GM19239 (cell line): ENCODE measurements at regions not wholly inside any gene's neighbourhood (a gene's known extent, or its start where the extent isn't known, plus 50 kb on each side); places are given as distances from the start of the nearest gene placed in this dataset.

ENCODE experiments used
- DNase-seq: peaks from one replicate; pipeline ENCODE4 v3.0.0; 2011; ENCODE audit warnings: low spot score; ENCODE audit not compliant: insufficient read length
- FAIRE-seq: peaks from 2 replicates; lab custom pipeline; 2011; peaks lifted over from hg19 to GRCh38; lab: Jason Lieb, UNC

GRCh38 chr6:71509191-71510005, 220.8 kb downstream of the OGFRL1 start:
- no peak for FAIRE-seq
- no peak for DNase-seq

DNA sequence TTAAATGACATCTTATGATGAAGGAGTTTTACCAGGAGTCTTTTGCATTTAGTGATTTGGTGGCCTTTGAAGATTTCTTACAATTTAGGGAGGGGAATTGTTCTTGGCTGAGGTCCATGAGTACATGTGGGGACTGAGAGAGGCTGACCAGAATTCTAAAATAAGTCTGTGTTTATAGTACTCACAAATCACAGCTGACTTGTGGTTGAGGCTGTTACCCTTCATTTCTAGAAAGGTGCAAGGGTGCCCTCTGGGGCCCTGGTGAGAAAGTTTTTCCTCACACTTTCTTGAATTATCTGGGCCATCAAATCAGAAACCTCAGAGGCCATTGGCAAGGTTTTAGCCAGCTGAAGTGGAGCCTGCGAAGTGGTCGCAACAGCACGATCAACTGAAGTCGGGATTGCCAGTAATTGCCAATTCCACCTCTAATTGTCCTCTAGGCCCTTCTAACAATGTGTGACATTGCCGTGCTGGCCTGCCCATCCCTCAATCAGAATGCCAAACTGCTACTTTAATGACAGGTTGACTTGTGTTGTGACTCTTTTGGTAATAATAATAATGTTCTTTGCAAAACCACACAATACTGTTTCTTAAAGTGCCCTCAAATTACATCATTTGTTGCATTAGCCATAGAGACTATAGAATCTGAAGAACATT, 221.6 kb downstream of the OGFRL1 start:
- FAIRE-seq, result no peak
- DNase-seq, result no peak

GRCh38 chr6:71510856-71511255, 222.2 kb downstream of the OGFRL1 start:
- no peak for FAIRE-seq
- DNase-seq, result no peak

- FAIRE-seq (no peak), DNase-seq (no peak)
Measured at GRCh38 chr6:71512256-71512655, 223.6 kb downstream of the OGFRL1 start.

GRCh38 chr6:71513036-71513435, 224.4 kb downstream of the OGFRL1 start:
- FAIRE-seq (no peak), DNase-seq (no peak)

GRCh38 chr6:71523548-71523947, 234.9 kb downstream of the OGFRL1 start:
- DNase-seq, result no peak
- no peak for FAIRE-seq

- DNase-seq (no peak), FAIRE-seq (no peak)
Measured at GRCh38 chr6:71524201-71524600, 235.6 kb downstream of the OGFRL1 start.

DNA sequence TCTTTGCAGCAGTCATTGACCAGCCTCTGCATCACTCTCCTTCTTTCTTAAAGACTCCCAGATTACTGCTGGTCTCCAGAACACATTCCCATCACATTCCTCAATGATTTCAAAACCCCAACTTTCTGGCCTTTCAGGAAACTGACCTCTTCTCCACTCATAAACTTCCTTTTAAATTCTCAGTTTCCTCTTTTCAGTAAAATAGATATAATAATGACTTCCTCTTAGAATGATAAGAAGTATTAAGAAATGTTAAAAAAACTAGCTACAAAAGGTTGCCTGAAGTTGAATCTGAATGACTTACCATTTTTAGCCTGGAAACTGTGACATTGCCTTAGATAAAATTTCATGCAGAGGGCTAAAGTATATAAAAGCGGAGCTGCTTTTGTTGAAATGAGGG, 239.3 kb downstream of the OGFRL1 start:
- FAIRE-seq, result no peak
- DNase-seq, result no peak

DNA sequence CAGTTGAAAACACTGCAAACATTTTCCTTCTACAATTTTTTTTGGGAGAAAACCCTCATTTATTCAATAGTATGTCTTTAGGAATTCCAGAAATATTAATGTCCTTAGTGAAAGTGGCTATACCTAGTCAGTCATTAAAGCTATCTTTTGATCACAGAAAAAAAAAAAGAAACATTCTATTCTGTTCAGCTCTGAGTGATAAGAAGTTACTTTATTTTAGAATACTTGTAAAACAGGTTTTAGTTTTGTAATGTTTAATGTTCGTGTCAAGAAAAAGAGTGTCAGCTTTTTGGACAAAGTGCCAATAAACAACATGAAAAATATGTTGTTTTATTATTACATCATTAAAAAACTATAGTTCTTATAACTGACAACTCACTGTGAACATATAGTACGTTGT, 240.4 kb downstream of the OGFRL1 start:
- FAIRE-seq, result no peak
- DNase-seq, result no peak

DNA sequence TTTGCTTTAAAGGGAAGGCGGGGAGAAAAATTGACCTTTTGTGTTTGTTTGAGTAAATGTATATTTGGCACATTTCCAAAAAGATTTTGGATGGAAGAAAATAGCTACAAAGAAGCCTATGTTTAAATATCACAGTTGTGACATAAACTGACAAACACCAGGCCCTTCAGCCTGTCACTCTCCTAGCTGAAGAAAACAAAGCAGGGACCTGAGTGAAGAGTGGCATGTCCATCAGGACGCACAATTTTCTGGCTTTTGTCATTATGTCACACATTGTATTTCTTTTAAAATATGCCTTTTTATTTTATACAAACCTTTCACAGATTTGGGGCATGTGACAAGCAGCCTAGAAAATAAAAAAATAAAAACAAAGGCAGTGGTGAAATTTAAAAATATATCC, 241.2 kb downstream of the OGFRL1 start:
- DNase-seq, result no peak
- FAIRE-seq, result no peak

DNA sequence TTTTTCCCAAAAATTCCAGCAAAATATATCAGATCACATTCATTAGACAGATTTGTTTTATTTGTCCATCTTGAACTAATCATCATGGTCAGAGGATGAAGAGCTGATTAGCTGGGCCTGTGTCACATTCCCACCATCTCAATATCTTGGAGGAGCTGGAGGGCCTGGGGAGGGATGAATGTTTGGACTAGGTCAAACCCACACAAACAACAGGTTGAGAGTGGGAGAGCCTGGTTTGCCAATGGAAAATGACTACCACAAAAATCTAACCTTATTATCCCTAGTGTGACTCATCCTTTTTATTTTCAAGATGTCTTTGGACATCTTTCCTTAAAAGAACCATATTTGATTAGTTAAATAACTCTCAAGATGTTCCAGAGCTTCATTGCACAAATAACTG, 242.4 kb downstream of the OGFRL1 start:
- DNase-seq, result no peak
- no peak for FAIRE-seq

- no peak for FAIRE-seq
- DNase-seq, result no peak
Measured at GRCh38 chr6:71531841-71532240, 243.2 kb downstream of the OGFRL1 start.

DNA sequence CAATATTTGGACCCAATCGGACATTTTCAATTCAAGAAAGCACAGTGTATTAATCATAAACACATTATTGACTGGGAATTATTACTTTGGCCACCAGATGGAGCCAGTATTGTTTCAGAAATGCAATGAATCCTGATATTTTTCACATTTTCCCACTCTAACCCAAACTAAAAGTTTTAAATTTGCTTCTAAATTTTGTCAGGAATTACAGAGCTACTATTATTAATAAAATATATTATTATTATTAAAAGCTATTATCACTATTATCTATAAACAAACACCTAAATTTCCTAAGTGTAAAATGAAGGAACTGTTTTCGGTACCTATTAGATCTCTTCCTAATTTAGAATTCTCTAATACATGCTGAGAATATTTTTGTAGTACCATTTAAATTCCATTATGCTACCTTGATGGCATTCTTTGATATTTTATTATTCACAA, 245.3 kb downstream of the OGFRL1 start:
- FAIRE-seq (no peak), DNase-seq (no peak)

DNA sequence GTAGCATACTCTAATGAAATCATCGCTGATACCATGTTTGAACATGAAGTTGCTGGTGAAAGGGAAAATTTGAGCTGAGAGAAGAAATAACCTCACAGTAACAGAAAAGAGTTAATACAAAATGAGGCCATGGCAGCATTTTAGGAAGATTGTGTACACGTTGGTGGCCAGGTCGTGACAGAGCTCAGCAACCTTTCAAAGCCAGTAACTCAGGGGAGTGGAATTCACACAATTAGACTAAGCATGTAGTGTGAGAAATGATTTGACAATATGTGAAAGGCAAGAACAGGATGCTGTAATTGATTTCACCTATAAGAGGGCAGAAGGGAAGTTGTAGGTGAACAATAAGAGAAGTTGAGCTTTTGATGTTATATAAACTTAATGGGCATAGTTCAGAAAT, 246.3 kb downstream of the OGFRL1 start:
- FAIRE-seq, result no peak

GRCh38 chr6:71537717-71538116, 249.1 kb downstream of the OGFRL1 start:
- no peak for DNase-seq

More for the DNA sequence above, 246.3 kb downstream of the OGFRL1 start:
- DNase-seq, result no peak

DNA sequence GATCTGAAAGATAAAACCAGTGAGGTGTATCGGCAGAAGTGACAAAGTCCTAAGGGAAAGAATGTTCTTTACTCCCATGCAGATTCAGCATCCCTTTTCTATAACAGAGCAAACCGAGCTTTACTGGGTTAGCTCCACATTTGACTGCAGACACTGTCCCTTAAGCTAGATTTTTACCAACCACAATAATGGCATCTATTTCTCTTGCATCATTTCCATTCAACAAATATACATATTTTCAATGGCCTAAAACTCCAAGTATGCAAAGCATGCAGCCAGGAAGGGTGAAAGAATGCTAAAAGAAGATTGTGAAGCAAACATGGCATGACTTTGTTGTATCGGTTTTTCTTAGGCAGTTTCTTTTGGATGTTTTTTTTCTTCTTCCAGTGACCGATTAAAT, 255.4 kb downstream of the OGFRL1 start:
- DNase-seq (no peak), FAIRE-seq (no peak)

More at GRCh38 chr6:71537717-71538116, 249.1 kb downstream of the OGFRL1 start:
- no peak for FAIRE-seq

DNA sequence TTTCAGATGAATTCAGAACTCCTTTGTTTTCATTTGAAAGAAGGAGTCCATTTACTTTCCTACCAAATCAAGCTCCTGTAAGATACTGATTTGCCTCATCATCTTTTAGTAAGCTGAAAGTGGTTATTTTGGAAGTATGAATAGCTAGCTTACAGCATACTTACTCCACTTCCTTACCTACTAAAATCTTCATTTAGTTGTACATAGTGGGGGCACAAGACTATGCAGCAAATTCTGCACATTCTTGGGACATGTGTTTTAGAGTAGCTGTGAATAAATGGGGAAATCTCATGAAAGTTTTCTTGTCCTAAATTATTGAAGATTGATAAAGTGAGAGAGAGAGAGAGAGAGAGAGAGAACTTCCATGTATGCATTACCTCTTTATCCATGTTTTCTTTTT, 256.3 kb downstream of the OGFRL1 start:
- no peak for DNase-seq
- no peak for FAIRE-seq

GRCh38 chr6:71545905-71546304, 257.3 kb downstream of the OGFRL1 start:
- DNase-seq, result no peak

GRCh38 chr6:71551798-71552197, 263.2 kb downstream of the OGFRL1 start:
- DNase-seq, result no peak
- FAIRE-seq, result no peak

More at GRCh38 chr6:71545905-71546304, 257.3 kb downstream of the OGFRL1 start:
- FAIRE-seq, result no peak

GRCh38 chr6:71556141-71556540, 267.5 kb downstream of the OGFRL1 start:
- DNase-seq (no peak), FAIRE-seq (no peak)

- DNase-seq (no peak), FAIRE-seq (no peak)
Measured at GRCh38 chr6:71558974-71559373, 270.4 kb downstream of the OGFRL1 start.

GRCh38 chr6:71567562-71567961, 279.0 kb downstream of the OGFRL1 start:
- no peak for FAIRE-seq
- DNase-seq, result no peak
